ENCODE measurements at regions not wholly inside any gene's neighbourhood (a gene's known extent, or its start where the extent isn't known, plus 50 kb on each side); places are given as distances from the start of the nearest gene placed in this dataset.
A peak's percentile ranks its signal among the peaks of the same experiment; 100 is the strongest.

GRCh38 chr14:30786701-30787100 is 87.7 kb upstream of the COCH start:
- DNase-seq (ENCODE audit: low read depth, low spot score), result no peak

- DNase-seq (ENCODE audit: low read depth, low spot score), result no peak
These were observed 83.5 kb upstream of the COCH start for GRCh38 chr14:30790827-30791226.

GRCh38 chr14:30791522-30792351 is 82.6 kb upstream of the COCH start:
- no peak for DNase-seq (ENCODE audit: low read depth, low spot score)

- DNase-seq (ENCODE audit: low read depth, low spot score), result no peak
These were observed 77.7 kb upstream of the COCH start for GRCh38 chr14:30796707-30797106.

GRCh38 chr14:30798516-30798915 is 75.8 kb upstream of the COCH start:
- no peak for DNase-seq (ENCODE audit: low read depth, low spot score)

- no peak for DNase-seq (ENCODE audit: low read depth, low spot score)
These were observed 75.4 kb upstream of the COCH start for GRCh38 chr14:30798961-30799360.

GRCh38 chr14:30799933-30800332 is 74.4 kb upstream of the COCH start:
- no peak for DNase-seq (ENCODE audit: low read depth, low spot score)

GRCh38 chr14:30803185-30803584 is 71.2 kb upstream of the COCH start:
- peak; percentile 45 for DNase-seq (ENCODE audit: low read depth, low spot score)

GRCh38 chr14:30805284-30805683 is 69.1 kb upstream of the COCH start:
- DNase-seq (ENCODE audit: low read depth, low spot score), result no peak

GRCh38 chr14:30808576-30808975 is 65.8 kb upstream of the COCH start:
- DNase-seq (ENCODE audit: low read depth, low spot score), result peak; percentile 45

- DNase-seq (ENCODE audit: low read depth, low spot score), result no peak
These were observed 61.1 kb upstream of the COCH start for GRCh38 chr14:30813216-30813615.

- no peak for DNase-seq (ENCODE audit: low read depth, low spot score)
These were observed 53.7 kb upstream of the COCH start for GRCh38 chr14:30820674-30821073.

GRCh38 chr14:30822080-30822571 is 52.2 kb upstream of the COCH start:
- DNase-seq (ENCODE audit: low read depth, low spot score), result no peak
